Aorta (tissue), 5 donors: ENCODE measurements at regions not wholly inside any gene's neighbourhood (a gene's known extent, or its start where the extent isn't known, plus 50 kb on each side); places are given as distances from the start of the nearest gene placed in this dataset.
"Not testable (repeated sequence)": the region's sequence is repeated elsewhere in the genome, so short reads cannot be mapped to it uniquely, and the experiment has no call there.

Experiments
- ATAC-seq: fragments of 200-7000 bp; cut with Tn5 transposase; one replicate; pipeline ENCODE4 v1.9.1; 2022; ENCODE audit warnings: moderate library complexity; ENCODE audit not compliant: low FRiP score
- DNase-seq, 2 donors: peaks; one replicate each; pipeline ENCODE4 v3.0.0-alpha.2; 2020
- H3K27ac ChIP-seq, 2 donors: one replicate each; pipeline ENCODE4 v1.5.1; 2013; ENCODE audit warnings: low read length in 2 of 2, mild to moderate bottlenecking in 2 of 2, moderate library complexity in 2 of 2, control low read depth in 1 of 2, inconsistent platforms in 1 of 2, low read depth in 1 of 2
- H3K27me3 ChIP-seq, 2 donors: one replicate each; pipeline ENCODE4 v1.6.1; 2013; ENCODE audit warnings: control low read depth in 1 of 2, low read length in 1 of 2, mild to moderate bottlenecking in 1 of 2, moderate library complexity in 1 of 2; ENCODE audit not compliant: insufficient read depth in 2 of 2, control insufficient read depth in 1 of 2
- H3K36me3 ChIP-seq, 2 donors: one replicate each; pipeline ENCODE4 v1.6.1; 2013; ENCODE audit warnings: control low read depth in 1 of 2, low read length in 1 of 2, mild to moderate bottlenecking in 1 of 2; ENCODE audit not compliant: insufficient read depth in 2 of 2, control insufficient read depth in 1 of 2
- H3K4me1 ChIP-seq, 2 donors: one replicate each; pipeline ENCODE4 v1.6.1; 2013; ENCODE audit warnings: low read length in 2 of 2, control low read depth in 1 of 2, mild to moderate bottlenecking in 1 of 2, moderate library complexity in 1 of 2; ENCODE audit not compliant: insufficient read depth in 2 of 2, control insufficient read depth in 1 of 2
- H3K4me3 ChIP-seq, 2 donors: one replicate each; pipeline ENCODE4 v1.5.1; 2013; ENCODE audit warnings: low read length in 2 of 2, control low read depth in 1 of 2, mild to moderate bottlenecking in 1 of 2
- H3K9me3 ChIP-seq: one replicate; pipeline ENCODE4 v1.6.1; 2013; ENCODE audit warnings: mild to moderate bottlenecking, low read length; ENCODE audit not compliant: control insufficient read depth
- WGBS, 2 donors: extraction: QIAGEN DNeasy Blood & Tissue Kit; methylation state at CpG; one replicate each; pipeline ENCODE4 v1.1.7; 2013; 5-methylcytosine and 5-hydroxymethylcytosine counted together
- intact Hi-C, 2 donors: fragments of 100-400 bp; cut with DNase I; formaldehyde crosslinking; loops; one replicate each; pipeline versions ENCODE4 v1.14.2 to v1.15.0; 2022
- donor health status: healthy with polysubstance abuse.
- donor health status: Bipolar disorder and iron deficiency.
- donor health status: DM: no; HTN: no; CAD: no.
- donor health status: DM: no; HTN: no; CAD: no.
- donor health status: DM: yes; HTN: yes; CAD: no.

DNA sequence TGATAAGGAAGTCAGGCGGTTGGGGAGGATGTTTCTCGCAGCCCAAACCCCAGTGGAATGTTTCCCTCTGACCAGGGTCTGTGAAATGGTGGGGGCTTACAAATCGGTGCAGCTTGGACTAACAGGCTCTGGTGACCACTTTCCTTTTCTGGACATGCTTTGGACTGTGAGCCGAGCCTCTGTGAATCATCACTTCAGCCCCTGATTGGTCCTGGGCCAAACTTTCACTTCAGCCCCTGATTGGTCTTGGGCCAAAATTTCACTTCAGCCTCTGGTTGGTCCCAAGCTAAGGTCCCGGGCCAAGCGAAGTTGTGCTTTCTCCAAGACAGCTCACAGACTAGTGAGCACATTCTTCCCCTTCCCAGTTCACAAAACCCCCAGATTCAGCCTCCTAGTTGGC, 223.7 kb upstream of the ANKRD20A1 start:
- H3K4me3 ChIP-seq, H3K36me3 ChIP-seq, H3K27ac ChIP-seq, ATAC-seq, H3K4me1 ChIP-seq, intact Hi-C loops, H3K27me3 ChIP-seq, H3K9me3 ChIP-seq: not testable (repeated sequence)
- WGBS, 2 donors: 5 to 9% methylated on average over 2 to 3 of the region's 6 CpGs
- DNase-seq: peak; percentile 45 to 51

DNA sequence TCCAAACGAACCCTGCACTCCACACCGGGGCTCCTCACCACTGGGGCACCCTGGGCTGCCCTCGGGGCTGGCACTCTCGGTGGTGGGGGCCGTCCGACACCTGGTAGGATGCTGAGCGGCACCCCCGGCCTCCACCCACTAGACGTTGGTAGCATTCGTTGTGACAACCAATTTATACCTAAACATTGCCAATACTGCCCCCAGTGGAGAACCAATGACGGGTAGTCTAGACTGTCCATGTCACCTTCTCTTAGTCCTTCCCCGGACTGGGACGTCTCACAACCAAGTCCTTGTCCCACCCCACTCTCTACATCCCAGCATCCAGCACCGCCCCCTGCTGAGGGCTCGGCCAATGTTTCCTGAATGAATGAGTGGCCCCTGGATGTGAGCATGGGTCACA, 246.8 kb upstream of the ANKRD20A1 start:
- H3K4me1 ChIP-seq, intact Hi-C loops, H3K9me3 ChIP-seq, H3K4me3 ChIP-seq, H3K36me3 ChIP-seq, H3K27me3 ChIP-seq, H3K27ac ChIP-seq: not testable (repeated sequence)
- ATAC-seq (peak; percentile 78), DNase-seq (peak; percentile 48 to 68)
- 81 to 85% methylated on average over 9 to 14 of the region's 15 CpGs for WGBS, 2 donors

DNA sequence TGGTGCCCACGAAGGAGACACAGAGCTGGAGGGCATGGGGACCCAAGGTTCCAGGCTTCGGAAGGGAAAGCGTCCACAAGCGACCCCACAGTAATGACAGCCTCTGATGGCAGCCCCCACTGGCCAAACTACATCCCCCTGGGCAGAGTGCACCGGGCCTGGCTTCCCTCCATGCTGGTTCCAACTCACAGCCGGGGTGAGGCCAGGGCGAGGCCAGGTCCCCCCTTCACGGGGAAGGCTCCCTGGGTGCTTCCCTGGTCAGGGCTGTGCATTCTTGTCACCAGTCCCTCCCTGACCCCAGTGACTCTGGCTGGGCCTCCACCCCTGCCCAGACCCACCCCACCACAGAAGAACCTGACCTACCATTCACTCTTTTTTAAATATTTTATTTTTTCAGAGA, 248.9 kb upstream of the ANKRD20A1 start:
- H3K9me3 ChIP-seq, H3K27me3 ChIP-seq, H3K4me3 ChIP-seq, intact Hi-C loops, H3K27ac ChIP-seq, H3K36me3 ChIP-seq, ATAC-seq, H3K4me1 ChIP-seq, DNase-seq: not testable (repeated sequence)
- WGBS, 2 donors: 78 to 92% methylated on average over 7 to 8 of the region's 8 CpGs

DNA sequence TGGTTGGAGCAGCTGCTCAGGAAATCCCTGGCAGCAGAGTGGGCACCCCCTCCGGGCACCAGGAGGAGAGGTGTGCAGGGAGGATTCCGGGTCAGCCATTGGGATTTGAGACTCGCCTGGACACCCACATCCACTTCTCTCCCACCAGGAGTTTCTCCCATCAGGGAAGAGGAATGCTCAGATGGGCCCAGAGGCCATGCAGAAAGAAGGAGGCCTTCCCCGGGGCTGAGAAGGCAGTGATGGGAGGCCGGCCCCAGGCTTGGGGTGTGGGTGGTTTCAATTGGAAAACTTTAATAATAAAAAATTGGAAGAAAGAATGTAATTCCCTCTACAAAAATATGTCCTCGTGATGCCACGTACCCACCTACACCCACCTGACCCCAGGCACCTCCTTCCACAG, 249.3 kb upstream of the ANKRD20A1 start:
- H3K4me1 ChIP-seq, H3K9me3 ChIP-seq, H3K4me3 ChIP-seq, intact Hi-C loops, DNase-seq, ATAC-seq, H3K27ac ChIP-seq, H3K27me3 ChIP-seq, H3K36me3 ChIP-seq: not testable (repeated sequence)
- WGBS, 2 donors: 97 to 100% methylated on average over 2 to 5 of the region's 7 CpGs

DNA sequence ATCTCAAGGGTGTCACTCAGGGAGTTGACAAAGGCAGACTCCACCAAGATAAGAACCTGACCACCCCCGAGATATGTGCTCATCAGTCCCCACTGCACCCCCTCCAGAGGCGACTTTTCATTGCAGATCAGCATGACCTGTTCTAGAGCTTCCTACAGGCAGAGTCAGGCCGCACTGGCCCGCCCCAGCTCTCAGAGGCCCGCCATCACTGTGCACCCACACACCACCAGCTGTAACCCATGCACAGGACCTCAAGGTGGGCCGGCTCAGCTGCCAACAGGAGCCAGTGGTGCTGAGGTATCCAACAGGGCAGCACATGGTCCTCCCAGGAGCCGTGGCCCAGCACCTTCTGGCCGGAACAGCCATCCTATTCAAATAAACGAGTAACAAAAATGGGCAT, 253.6 kb upstream of the ANKRD20A1 start:
- H3K27me3 ChIP-seq, H3K36me3 ChIP-seq, ATAC-seq, H3K9me3 ChIP-seq, H3K27ac ChIP-seq, intact Hi-C loops, DNase-seq, H3K4me1 ChIP-seq, H3K4me3 ChIP-seq: not testable (repeated sequence)
- 93% methylated on average over 7 of the region's 9 CpGs; no CpG with 5 or more reads in 1 of the 2 donors for WGBS, 2 donors

DNA sequence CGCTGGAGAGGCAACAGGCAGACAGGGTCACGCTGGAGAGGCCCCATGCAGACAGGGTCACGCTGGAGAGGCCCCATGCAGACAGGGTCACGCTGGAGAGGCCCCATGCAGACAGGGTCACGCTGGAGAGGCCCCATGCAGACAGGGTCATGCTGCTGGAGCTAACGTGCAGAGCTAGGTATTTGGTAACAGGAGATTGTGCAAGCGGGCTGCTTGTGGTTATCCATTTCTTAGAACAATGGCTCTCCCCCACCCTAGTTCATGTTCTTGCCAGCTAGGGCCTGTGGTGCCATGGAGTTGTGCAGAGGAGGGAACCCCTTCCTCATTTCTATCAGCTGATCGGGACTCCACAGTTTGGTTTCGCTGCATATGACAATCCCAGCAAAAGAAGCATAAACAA, 255.1 kb upstream of the ANKRD20A1 start:
- H3K27me3 ChIP-seq, H3K36me3 ChIP-seq, H3K4me1 ChIP-seq, ATAC-seq, H3K27ac ChIP-seq, H3K9me3 ChIP-seq, intact Hi-C loops, H3K4me3 ChIP-seq: not testable (repeated sequence)
- peak in 1 of 2 donors; percentile 69 for DNase-seq
- WGBS, 2 donors: 74% methylated on average over 3 of the region's 9 CpGs; no CpG with 5 or more reads in 1 of the 2 donors

- H3K4me3 ChIP-seq, H3K9me3 ChIP-seq, H3K27ac ChIP-seq, intact Hi-C loops, ATAC-seq, DNase-seq, H3K4me1 ChIP-seq, H3K36me3 ChIP-seq, H3K27me3 ChIP-seq: not testable (repeated sequence)
- no CpG with 5 or more reads among the region's 8 CpGs for WGBS, 2 donors
Measured at GRCh38 chr9:67592424-67592823, 266.3 kb upstream of the ANKRD20A1 start.

DNA sequence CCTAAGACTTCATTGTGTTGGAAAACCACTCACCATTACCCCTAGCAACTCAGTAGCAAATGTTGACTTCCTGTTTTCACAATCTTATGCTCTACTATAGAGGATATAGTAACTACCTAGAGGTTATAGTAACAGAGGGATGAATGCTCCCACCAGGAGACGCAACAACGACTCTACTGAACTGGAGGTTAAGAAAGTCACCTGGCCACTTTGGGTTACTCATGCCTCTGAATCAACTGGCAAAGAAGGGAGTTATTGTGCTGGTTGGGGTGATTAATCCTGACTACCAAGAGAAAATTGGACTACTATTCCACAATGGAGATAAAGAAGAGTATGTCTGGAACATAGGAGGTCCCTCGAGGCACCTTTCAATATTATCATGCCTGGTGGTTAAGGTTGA, 302.9 kb upstream of the ANKRD20A1 start:
- H3K27me3 ChIP-seq, DNase-seq, H3K27ac ChIP-seq, H3K36me3 ChIP-seq, H3K4me1 ChIP-seq, ATAC-seq, H3K4me3 ChIP-seq, intact Hi-C loops, H3K9me3 ChIP-seq: not testable (repeated sequence)
- WGBS, 2 donors: no CpG with 5 or more reads among the region's 3 CpGs

GRCh38 chr9:67550044-67550443, 308.7 kb upstream of the ANKRD20A1 start:
- H3K4me3 ChIP-seq, H3K27ac ChIP-seq, ATAC-seq, H3K4me1 ChIP-seq, H3K9me3 ChIP-seq, H3K36me3 ChIP-seq, H3K27me3 ChIP-seq, DNase-seq, intact Hi-C loops: not testable (repeated sequence)
- WGBS, 2 donors: 17% methylated on average over 1 of the region's 6 CpGs; no CpG with 5 or more reads in 1 of the 2 donors
